Activated CD4-positive, alpha-beta T cell treated with anti-CD3 and anti-CD28 coated beads, Interleukin-2, amount 50 U/mL, for 24 hours (primary cell): ENCODE measurements at regions not wholly inside any gene's neighbourhood (a gene's known extent, or its start where the extent isn't known, plus 50 kb on each side); places are given as distances from the start of the nearest gene placed in this dataset.

Experiments
- DNase-seq, 2 donors: peaks; one replicate each; pipeline ENCODE4 v3.0.0-alpha.2; 2020; ENCODE audit warnings: low read depth in 1 of 2, low spot score in 1 of 2

DNA sequence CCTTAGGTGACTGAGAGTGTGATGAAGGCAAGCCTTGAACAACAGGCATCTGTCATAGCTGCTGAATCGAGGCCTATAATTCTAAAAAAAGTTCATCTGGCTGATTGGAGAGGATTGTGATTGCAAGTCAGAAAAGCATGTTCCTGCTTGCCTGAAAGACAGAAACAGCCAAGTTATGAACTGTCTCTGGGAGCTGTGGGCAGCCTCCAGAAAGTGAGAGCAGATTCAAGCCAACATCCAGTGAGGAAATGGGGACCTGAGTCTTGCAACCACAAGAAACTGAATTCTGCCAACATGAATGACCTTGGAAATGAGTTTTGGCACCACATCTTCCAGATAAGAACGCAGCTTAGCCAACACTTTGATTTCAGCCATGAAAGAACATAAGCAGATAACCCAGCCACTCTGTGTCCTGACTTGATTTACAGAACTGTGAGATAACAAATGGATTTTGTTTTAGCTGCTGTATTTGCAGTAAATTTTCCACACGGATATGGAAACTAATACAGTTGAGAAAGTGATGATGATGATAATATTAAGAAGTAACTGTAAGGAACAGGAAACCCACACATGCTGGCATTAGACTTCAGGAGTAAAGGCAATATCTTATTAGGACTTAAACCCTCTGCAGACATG, 240.3 kb upstream of the NDST3 start:
- DNase-seq = no peak

DNA sequence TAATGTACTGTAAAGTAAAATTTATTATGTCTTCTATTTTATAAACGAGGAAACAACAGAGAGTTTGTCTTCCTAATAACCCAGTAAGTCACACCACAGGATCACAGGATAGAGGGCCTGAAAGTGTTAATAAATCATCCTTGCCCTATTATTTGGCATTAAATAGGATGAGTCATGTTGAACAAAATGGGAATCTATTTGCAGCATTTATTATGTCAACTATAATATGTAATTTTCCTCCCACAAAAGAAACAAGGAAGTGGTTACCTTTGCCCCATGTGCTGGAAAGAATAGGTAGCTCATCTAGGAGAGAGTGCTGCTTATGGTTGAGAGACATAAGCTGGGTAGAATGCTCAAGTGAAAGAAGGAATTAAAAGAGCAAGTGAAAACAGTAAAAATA, 237.6 kb upstream of the NDST3 start:
- DNase-seq = no peak

DNA sequence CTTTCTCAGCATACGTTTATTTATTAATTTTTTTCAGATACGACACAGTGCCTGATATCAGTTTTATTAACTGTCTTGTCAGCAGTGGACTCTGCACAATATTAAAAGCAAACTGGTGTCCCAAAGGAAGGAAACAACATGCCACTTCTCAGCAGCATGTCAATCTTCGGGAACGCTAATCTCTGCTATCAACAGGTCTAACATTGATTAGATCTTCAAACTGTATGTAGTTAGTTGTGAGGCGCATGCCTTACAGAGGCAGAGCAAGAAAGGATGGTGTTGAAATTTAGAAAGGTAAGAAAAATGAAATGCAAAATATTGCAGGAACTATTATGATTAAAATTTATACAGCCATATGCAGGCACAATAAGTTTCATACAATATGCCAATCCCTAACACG, 233.7 kb upstream of the NDST3 start:
- no peak for DNase-seq

DNA sequence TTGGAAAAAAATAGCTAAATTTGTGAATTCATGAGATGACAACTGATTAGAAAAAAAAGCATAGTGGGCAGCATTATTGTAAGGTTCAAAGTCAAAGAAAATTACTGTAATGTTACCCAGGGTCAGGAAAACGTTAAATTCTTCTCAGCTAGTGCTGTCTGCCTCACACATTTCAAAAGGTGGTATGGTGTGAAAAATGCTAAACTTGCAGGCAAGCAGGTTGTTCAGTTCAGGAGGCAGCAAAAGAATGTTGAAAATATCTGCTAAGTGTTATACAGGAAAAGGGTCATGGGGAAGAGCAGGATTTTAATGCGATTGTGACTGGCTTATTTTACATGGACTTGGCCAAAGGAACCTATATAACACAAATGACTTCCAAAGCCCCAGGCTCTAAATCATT, 232.5 kb upstream of the NDST3 start:
- DNase-seq = no peak

DNA sequence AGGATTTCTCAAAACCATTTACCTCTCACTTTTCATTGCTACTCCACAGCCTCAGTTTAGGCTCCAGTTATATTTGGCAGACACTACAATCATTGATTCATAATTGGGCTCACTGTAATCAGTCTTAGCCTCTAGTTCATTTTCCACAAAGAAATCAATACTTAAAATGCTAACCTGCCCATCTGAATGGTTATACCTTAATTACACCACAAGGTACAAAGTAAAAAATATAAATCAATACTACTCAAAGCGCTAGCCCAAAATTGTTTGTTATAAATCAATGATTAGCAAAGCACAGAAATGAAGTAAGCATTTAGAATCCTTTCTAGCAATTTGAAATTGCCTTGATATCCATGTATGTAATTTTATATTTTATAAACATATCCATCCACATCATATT, 222.6 kb upstream of the NDST3 start:
- DNase-seq = no peak

DNA sequence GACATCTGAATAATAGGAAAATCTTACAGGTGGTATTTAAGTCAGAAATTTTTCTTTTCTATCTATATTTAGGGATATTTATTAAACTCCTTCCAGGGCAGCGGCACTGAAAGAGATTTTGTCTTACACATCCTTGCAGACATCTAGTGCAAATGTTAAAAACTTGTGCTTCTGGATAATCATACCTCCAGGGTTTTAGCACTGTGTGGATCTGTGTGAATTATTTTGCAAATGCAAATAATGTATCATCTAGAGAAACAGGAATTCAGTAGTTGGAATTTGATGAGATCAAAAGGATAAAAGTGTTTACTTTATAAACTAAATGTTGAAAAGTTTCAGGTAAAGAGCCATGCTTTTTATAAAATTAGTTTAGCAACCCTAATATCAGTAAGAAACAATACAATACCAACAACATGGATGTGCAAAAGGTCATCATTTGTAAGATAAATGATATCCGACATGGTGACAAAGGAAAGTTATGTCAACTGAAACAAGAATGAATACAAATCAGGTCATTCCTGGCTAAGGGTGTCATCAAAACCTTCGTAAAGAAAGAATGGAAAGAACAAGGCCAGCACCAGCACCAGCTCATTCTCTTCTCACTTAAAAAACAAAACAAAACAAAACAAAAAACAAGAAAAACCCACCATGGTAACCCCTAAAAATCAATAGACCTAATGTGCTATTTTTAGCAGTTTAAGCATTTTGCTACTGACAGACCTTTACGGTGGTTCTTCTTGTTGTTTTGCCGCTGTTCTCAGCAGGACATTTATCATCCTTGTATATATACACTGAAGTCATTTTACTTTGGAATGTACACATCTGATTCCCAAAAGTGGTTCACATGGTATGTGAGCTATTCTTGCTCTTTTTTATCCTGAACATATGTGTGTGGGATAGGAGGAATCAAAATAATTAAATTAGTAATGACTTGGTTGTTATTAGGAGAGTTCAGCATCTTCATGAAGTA, 219.7 kb upstream of the NDST3 start:
- DNase-seq = no peak

DNA sequence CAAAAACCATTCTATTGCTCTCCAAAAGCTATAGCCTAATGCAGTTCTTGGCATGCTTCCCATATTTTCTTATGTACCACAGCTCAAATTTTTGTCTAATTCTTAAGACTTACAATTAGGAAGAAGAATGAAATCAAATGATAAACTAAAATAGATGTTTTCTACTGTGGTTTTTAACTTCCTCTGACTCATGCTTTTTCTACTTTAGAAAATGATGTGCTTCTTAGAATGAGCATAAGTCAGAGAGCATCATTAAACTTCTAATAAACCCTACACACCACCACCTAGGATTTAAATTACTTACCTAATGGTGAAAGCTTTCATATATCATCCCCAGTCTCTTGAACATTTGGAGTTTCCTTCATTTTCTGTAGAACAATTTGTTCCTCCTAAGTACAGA, 217.0 kb upstream of the NDST3 start:
- DNase-seq = no peak

DNA sequence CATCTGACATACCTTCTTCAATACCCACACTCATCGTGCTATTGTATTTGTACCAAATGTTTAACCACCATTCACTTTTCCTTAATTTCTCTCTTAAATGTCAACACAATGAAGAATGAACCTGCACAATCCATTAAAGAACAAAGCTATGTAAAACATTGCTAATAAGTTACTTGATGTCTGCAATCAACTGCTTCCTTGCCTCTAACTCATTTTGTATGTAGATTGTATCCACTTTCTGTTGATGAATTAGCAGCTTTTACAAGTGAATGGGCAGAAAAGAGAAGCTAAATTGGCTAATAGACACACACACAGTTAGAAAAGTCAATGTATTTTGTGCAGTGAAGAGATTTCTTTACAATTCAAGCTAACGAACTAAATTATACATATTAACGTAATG, 212.5 kb upstream of the NDST3 start:
- no peak for DNase-seq

DNA sequence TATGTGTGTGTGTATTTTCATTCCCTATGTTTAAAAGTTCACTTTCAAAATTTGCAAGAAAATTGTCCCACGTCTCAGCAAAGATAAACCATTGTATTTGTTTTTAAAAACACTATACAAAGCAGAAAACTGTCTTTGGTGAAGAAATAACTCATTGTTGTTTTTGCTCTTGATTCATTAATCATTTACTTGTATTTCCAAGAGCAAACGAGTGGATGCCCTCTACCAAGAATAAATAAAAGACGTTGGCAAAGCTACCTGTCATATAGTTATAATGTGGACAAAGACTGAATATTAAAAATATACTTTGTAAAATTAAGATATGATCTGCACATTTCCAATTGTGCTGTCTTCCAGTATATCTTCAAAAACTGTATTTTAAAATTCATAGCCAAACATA, 210.9 kb upstream of the NDST3 start:
- DNase-seq = no peak

DNA sequence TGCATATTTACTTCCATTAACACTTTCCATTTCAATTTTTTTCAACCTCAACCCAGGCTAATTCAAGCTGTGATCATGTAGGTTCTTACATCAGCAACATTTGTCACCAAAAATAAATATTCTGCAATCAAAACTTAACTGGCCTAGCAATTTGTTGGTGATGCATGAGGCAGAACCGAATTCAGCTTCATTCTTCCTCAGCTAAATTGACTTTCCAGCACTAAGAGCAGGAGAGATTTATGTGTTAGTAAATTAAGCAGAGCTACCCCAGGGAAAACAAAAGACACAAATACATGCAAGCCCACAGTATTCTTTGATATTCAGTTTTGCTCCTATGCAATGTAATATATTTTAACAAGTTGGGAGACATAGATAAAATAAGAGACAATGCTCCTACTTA, 208.7 kb upstream of the NDST3 start:
- DNase-seq = no peak

DNA sequence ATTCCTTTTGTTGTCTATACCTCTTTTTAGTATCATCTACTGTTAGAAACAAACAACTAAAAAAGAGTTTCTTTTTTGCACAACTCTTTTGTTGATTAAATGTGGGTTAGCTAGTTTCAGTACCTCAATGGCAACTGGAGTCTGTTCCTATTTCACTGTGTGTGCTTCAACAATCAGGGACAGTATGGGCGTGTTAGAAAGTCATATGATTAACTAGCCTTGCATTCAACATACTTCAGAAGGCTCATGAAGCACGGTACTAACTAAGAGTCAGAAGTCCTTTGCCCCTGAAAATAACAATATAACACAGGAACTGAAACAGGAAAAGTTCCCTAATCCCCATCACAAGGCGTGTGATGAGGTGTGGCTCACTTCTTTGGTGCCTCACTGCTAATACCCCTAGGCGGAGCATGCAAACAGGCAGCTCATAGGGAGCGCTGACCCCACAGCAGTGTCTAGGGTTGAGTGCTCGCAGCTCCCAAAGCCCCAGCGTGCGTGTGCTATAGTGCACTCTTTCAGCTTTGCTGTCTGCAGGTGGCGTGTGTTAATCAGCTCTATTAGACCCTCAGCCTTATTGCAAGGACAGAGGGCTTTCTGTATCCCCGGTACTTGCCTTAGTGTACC, 203.1 kb upstream of the NDST3 start:
- DNase-seq = no peak

DNA sequence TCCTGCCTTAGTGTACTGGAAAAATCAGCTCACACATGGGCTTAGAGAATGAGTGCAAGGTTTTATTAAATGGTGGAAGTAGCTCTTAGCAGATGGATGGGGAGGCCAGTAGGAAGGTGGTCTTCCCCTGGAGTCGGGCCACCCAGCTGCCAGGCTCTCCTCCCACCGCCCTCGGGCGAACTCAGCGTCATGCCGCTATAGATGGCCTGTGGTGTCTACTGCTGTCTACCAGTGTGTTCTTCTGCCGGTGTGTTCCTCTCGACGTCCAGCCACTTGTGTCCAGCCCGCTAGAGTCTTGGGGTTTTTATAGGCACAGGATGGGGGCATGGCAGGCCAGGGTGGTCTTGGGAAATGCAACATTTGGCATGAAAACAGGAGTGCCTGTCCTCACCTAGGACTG, 198.7 kb upstream of the NDST3 start:
- no peak for DNase-seq

DNA sequence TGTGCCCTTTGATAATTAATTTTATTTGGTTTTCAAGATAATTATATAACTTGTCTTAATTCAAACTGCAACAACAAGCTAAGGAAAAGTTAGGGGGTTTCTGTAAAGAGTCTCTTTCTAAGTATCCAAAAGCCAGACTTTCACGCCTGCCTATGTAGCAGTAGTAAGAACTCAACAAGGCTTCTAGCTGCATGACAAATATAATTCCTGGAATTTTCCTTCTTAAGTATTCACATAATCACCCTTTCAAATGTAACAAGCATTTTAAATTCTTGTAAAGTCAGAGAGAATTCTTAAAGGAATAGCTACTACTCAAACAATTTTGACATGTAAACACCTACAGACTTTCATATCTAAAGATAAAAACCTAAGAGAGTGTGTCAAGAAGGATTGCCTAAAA, 189.7 kb upstream of the NDST3 start:
- DNase-seq = no peak

DNA sequence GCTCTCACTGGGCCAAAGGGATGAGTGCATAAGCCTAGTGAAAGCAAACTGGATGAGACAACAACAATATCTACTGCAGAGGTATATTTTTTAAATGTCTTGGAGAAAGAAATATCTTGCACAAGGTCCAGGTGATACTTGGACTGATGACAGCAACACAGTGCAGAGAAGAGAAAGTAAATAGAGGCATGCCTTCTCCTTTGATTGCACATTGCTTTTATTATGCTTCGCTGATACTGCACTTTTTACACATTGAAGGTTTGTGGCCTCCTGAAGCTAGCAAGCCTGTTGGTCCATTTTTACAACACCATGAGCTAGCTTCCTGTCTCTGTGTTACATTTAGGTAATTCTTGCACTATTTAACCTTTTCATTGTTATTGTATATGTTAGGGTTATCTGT, 189.0 kb upstream of the NDST3 start:
- no peak for DNase-seq

DNA sequence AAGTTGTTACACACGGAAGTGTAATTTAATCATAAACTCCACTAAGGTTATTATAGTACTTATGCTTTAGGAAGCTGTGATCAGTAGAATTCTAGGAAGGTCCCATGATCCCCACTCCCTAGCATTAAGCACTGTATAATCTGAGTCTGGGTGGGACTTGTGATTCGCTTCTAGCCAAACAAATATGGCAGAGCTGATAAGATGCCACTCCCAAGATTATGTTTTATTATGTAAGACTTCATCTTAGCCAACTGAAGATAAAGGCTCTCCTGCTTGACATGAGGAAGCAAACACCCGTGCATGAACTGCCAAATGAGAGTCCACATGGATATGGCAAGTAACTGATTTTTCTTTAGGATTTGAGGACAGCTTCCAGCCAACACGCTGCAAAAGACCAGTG, 186.4 kb upstream of the NDST3 start:
- DNase-seq = no peak

DNA sequence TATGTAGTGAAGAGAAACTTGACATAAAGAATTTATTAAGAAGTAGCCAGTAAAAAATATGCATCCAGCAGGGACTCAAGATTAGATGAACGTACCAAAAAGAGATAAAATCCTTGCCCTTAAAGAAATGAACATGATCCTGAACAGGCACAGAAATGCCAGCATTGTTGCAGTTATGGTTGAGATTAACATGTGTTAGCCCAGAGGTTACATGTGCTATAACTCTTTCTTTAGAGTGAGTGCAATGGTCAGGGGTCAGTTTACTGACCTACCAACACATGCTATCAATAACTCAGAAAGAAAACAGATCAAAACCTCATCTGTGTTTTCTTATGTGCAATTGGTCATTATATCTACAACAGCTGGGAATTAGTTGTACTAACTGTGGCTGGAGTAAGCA, 166.1 kb upstream of the NDST3 start:
- DNase-seq = no peak

DNA sequence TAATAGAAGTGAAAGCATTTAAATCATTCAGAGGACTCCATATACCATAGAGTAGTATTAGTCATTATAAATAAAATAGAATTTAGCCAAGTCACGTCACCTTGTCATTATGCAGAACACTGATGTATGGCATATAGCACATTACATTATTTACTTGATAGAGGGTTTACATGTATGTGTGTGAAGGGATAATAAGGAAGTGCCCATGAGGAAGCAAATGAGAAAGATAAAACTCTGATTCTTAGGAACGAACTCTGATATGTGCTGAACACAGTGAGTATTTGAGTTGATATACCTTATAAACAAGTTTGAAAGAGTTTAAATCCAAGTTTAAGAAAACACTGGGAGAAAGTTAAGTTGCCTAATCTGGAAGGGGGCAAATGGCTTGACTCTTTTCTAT, 160.5 kb upstream of the NDST3 start:
- DNase-seq = no peak

DNA sequence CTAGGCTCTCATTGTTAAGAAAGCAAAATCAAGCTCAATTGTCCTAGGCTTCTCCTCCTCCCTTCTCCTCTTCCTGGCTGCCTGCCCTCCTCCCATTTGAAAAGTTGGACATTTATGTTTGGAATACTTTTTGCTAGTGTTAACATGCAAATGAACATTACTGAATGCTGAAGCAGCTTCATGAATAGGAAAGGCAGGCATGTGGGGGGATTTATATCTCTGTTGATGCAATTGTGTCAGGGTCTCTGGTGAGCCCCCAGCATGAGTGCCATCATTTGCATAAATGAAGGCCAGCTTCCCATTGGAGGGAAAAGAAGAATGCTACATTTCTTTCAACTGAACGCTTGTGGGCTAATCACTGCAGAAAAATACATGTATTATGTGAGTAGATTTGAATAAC, 160.1 kb upstream of the NDST3 start:
- no peak for DNase-seq

DNA sequence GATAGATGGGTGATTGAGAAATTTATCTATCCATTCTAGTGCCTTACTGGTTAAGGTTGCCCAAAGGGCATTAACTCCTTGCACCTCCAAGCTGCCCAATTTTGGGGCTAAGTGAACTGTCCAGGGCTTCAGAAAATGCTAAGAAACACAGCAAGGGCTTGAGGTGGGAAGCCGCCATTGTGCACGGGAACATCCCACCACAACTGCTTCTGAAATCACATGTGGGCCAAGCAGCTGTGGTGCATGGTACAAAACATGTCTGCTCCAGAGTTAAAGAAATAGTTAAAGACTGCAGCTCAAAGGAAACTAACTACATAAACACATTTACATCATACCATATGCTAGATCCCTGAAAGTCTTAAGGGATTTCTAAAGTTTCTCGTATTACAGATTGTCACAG, 144.3 kb upstream of the NDST3 start:
- DNase-seq = no peak

DNA sequence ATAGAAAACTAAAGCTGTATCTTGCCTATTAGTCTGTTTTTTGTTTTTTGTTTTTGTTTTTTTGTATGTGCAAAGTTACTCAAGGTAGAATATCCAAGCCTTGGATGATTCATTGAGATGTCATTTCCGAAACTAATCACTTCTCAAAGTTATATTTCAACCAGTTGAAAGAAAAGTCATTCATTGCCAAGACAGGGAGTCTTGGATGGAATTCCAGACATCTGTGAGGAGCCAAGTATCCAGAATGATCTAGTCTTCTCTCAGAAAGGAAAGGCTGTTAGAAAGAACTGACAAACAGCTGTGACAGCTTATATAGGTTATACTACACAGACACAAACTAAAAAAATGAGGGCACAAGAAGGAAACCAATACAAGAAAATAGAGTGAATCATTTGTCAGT, 141.1 kb upstream of the NDST3 start:
- no peak for DNase-seq

DNA sequence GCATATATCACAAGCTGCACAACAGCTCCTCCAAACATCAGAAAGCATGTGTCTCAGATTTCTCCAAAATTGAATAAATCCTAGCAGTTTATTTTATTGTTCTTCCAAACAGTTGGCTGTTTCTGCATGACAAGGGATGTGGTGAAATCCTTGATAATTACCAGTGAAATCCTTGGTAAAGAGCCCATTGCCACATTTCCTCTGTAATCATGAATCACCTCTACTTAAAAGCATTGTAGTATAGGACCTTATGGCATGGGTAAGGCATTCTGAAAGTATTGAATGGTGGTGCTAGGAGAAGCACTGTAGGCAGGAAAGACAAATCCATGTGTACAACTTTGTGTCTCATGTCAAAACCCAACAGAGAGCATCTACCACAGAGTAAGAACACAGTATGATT, 135.8 kb upstream of the NDST3 start:
- no peak for DNase-seq

DNA sequence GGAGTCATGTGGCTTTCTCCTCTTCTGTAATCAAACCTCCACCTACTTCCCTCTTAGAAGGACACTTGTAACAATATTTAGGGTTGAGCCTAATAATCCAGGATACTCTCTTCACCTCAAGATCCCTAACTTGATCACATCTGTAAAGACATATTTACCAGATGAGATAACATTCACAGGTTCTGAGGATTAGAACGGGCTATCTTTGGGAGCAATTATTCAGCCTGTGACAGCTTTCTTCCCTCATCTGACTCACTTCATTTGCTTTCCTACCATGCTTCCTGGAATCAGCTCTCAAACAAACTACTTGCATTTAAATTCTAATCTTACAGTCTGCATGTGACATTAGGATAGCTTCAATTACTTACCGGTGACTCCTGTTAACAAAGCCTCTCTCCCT, 133.5 kb upstream of the NDST3 start:
- DNase-seq = no peak
